GM21526 (cell line): ENCODE measurements at regions not wholly inside any gene's neighbourhood (a gene's known extent, or its start where the extent isn't known, plus 50 kb on each side); places are given as distances from the start of the nearest gene placed in this dataset.

Experiments
- ATAC-seq: cut with Tn5 transposase; IDR thresholded peaks from one replicate; pipeline ENCODE4 v1.9.1; 2021; ENCODE audit warnings: moderate library complexity; ENCODE audit not compliant: unreplicated experiment, low FRiP score

DNA sequence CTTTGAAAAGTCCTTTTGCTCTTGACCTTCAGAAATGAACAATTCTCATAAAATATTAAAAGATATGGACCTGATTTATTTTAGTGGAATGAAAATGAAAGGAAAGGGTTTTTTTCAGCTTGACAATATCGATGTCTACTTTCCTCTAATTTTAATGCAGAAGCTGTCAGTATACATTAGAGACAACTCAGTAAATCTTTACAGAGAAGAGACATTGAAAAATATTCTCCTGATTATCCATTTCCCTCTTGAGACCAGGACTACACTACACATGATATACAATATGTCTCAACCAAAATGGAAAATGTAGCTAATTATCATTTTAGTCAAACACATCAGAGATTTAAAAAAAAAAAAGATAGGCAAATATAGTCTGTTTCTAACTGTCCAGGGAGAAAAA, 288.5 kb upstream of the NUDT12 start:
- ATAC-seq = no peak

DNA sequence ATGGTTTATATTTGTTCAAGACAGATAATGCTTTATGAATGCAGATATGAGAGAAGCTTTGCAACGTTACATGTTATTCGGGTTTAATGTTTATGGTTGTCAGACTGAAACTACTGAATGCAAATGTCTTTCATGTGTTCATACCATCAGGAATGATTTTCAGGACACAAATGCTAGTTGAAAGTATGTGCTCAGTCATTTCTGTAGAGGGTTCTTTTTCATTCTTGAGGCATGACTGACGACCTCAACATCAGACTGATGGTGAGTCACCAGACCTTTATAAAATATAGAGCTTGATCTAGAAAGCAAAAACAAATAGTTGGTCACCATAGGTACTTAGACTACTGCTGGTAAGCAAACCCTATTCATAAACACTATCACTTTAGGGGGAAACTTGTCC, 287.3 kb upstream of the NUDT12 start:
- no peak for ATAC-seq

DNA sequence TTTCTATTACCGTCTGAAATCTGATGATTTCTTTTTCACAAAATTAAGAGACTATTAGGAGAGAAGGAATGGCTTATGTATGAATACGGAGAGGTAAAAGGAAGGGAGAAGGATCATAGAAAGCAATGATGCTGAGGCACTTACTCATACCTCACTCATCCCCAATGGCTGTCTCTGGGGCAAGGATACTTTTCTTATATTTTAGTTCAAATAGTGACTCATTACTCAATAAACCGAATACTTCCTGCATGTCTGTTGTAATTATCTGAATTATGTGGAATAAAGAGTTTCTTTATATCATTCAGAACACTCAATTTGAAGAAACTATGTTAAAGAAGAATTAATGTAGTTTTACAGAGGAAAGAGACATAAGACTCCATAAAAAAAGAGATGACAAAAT, 284.5 kb upstream of the NUDT12 start:
- ATAC-seq = no peak

DNA sequence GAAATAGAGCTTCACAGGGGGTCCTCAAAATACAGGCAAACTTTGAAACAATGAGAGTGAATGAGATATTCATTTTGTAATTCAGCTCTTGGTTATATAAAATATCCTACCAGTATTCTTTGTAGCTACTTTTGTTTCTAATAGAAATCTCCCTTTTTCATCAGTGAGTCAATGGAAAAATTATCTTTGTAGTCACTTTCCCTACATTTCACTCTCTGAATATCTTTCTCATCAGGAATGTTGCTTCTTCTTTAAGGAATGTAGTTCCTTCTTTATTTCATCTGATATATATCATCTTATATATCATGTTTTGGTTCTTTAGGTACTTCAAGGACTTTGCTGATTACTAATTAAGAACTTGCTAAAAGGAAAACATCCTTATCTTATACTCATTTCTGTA, 280.3 kb upstream of the NUDT12 start:
- no peak for ATAC-seq

DNA sequence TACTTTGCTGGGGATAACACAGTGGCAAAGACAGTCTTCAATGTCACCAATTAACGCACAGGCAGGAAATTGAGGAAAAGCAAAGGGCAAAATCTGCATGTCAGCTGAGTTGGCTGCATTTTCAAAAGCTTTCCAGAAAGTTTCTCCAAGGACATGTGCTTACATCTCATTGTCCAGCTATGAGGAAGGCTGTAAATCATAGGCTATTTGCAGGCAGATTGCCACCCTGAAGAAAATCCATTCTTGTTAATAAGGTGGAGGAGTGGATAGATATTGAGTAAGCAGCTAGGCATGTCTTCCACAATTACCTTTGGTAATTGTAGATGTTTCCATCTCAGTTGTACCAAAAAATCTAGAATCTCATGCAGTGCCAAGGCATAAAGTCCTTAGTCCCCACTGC, 278.0 kb upstream of the NUDT12 start:
- no peak for ATAC-seq

DNA sequence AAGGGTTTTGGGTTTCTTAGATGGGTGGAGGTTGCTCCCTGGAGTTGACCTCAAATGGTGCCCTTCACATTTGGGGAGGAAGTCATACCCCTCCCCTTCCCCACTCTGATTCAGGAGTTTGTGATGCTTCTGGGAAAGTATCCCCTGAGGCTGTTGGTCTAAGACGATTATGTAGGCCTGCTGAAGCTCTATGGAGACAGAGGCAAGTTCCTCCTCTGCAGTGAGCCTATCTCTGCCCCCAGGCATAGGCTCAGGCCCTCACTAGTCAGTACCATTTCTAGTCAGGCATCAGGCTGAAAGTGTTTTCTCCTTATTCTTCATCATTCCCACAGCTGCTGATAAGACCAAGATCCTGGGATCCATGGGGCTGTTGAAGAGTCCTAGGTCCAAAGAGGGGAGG, 271.6 kb upstream of the NUDT12 start:
- no peak for ATAC-seq

DNA sequence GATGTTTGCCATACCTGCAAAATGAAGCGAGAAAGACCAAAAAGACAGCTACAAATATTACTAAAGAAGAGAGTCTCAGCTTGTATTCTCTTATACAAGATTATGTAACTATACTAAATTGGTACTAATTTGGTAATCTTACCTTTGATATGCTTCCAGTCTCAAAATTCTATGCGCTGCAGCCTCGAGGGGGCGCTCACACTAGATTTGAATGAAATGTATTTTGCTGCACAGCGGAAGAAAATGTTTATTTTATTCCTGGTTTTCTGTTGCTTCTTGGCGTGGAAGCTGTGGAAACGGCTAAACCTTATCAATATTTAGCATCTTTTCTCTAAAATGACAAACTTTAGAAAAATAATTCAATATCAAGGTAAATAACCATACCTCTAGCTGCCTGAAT, 267.0 kb upstream of the NUDT12 start:
- ATAC-seq = no peak

DNA sequence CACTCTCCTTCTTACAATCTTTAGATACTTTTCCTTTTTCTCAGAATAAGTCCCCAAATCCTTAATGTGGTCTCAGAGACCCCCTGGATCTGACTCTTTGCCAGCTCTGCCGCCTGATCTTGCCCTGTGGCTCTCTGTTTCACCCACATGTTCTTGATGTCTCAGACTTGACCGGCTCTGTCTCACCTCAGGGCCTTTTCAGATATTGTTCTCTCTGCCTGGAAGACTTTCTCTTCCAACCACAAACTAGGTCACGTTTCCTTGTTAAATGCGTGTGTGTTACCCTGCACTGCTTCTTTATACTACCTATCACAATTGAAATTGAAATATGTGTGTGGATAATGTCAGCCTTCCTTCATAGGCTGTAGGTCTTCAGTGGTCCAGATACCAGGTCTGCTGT, 265.4 kb upstream of the NUDT12 start:
- no peak for ATAC-seq

DNA sequence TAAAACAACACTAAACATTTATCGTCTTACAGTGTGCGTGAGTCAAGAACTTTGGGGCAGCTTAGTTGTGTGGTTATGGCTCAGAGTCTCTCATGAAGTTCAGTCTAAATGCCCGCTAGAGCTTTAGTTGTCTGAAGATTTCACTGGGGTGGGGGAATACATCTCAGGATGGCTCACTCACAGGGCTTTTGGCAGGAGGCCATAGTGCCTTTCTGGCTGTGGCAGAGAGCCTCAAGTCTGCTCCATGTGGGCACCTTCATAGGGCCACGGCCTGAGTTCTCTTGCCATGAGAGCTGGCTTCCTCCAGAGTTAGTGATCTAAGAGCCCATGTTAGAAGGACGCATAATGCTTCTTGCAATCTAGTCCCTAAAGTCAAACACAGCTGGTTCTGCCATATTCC, 258.8 kb upstream of the NUDT12 start:
- no peak for ATAC-seq

DNA sequence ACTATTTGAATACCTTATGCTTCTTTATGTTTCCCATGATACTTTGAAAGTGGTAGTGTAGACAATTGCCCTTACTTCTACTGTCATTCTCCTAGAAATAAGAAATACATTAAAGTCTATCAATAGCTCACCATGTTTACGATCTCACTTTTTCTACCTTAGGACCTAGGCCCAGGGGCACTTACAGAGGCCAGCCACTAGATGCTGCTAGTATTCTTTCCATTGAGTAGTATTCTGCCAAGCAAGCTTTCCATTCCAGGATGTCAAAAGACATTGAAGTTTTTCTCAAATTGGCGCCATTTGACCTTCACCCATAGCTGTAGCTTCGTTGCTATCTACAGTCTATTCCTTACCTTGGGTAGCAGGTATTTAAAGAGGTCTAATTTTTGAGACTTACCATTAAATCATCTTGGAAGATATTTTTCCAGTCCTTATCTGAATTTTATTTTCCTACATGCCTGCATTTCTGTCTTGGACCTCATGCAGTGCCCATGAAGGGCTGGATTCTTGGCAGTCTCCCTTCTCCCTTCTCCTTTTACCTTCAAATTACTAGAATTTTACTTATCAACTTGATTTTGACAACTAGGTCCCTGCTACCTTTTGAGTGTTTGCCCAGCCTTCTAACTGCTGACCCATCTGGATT, 246.0 kb upstream of the NUDT12 start:
- peak; percentile 85 for ATAC-seq

DNA sequence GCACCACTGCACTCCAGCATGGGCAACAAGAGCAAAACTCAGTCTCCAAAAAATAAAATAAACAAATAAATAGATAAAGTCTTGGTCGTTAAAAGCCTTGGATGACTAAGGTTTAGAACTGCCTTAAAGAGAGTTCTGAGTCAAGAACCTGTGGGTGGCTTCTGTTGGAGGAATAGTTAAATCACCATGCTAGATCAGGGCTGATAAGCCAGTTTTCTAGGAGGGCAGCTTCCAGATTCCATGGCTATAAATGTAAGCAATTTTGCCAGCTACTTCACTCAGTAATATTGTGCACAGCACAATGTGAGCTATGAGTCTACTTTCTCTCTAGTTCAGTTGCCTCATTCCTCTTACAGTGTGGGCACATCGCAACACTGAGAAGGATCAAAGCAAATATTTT, 242.1 kb upstream of the NUDT12 start:
- no peak for ATAC-seq

DNA sequence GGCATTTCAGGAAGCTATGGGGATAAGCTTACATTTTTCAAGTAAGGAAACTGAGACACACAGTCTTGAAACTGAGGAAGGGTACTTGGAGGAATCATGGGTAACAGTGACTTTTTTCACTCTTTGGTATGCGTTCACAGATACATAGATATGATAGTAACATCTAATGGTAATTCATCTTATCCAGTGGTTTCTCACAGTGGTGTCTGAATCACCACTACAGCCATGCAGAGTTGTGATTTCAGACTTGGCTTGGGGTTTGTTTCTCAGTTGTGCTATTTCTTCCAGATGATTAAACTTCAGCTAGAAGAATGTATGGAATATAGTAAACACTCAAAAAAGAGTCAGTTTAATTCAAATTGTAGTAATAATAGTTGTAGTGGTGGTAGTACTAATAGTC, 239.1 kb upstream of the NUDT12 start:
- no peak for ATAC-seq

DNA sequence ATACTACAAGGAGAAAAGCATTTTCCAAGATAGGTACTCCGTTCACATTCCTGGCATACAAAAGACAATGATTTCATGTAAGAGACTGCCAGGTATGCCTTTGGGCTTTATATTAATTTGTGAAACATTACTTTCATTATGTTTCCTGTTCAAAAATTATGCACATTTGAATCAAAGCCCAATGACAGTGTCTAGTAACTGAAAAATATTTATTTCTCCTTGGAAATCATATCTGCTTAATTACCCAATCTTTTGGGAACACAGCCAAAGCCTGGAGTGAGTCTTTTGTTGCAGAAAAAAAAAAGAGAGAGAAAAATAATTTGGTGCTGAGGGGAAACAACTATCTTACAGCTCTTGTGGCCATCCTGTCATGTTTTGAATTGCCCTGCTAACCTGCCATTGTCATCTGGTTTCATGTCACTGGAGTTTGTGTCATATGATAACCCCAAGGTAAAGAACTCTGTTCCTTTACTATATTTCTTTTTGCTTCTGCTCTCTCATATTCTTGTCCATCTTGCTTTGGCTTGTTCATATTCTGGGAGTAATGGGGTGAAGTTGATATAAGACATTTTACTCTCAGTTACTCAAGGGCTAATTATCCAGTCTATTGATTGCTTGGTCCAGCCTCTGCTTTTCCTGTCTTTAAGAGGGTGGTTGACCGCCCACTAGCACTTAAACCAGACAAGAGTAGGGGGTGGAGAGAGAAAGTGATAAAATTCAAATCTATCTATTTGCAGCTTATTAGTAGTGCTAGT, 238.3 kb upstream of the NUDT12 start:
- ATAC-seq = no peak

DNA sequence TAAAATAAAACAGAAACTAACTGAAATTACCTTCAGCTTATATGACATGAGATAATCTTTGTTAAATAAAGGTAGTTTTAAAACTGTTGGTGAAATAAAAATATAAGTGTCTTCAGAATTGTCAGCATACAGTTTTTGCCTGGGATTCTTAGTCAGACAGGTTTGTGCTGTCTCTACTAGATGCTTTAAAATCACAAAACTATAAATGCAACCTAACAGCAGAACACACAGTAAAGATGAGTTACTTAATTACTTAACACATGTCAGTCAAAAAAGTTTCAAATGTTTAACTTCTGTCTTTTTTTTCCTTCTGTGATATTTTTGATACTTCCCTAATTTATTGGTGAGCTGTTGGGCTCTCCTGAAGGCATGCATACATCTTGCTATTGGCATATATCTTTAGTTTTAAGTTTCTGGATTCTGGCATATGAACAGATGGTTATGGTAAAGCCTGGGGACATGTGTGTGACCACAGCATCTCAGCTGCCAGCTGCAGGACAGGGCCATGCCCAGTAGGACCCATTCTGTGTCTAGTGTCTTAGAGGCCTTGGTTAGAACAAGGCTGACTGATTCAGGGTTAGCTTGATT, 231.1 kb upstream of the NUDT12 start:
- no peak for ATAC-seq

DNA sequence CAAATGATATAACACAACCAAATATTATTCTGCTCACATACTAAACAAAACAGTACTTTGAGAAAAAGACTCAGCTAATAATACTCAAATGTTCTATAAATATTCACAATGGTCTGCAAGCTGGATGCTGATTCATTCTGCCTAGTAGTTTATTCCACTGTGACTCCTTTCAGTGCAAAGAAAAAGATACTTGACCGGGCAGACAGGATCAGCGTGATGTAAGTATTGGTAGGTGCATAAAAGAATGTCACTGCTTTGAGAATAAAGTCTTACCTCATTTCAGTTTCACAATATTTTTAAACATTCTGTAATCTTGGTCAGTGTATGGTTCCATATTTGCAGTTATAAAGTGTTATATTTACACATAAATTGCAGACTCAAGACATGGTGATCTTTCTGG, 223.0 kb upstream of the NUDT12 start:
- ATAC-seq = no peak

DNA sequence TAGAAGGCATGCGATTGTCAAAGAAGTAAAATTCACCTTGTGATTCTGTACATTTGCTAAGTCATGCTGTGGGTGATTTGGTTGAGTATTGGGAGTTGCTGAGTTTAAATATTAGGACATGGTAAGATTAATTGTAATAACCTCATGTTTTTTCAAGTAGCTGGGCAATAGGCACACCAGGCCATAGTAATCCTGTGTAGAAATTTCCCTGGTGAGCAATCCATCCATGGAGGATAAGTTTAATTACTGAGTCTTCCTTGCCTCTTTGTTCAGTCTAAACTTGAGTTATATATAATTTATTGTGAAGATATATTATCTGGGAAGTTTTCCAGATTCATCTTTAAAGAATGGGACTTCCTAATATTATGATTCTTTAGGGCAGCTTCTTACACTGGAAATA, 221.1 kb upstream of the NUDT12 start:
- ATAC-seq = no peak

DNA sequence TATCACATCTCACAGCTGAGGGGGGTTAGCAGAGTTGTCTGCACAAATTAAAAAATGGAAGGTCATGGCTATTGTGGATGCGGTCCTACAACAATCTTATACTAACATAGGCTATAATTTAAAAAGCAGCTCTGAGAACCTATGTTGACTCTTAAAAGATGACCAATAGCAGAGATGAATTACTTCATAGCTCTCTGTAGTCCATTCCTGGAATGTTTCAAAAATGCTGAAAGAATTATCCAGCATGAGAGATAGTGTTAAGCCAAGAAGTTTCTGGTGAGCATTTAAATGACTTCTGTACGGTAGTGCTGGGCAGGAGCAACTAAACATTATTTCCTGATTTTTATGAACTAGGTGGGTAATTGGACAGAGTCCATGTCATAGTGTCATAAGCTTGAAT, 218.2 kb upstream of the NUDT12 start:
- ATAC-seq = no peak

DNA sequence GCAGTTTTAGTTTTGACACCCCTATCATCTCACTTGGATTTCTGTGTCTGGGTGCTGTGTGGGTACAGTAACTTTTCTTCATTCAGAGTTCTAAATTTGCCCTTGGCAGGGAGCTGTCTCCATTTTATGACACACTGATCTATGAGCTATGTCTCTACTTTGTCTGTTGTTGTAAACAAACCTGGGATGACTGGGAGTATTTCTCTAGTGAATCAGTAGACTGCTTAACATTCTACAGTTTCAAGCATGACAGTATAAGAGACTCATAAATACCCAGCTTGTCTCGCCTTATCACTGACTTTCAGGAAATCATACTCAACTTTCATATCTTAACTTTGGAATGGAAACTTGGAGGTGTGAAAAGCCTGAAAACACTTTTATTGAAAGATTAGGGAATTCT, 212.1 kb upstream of the NUDT12 start:
- ATAC-seq = no peak

DNA sequence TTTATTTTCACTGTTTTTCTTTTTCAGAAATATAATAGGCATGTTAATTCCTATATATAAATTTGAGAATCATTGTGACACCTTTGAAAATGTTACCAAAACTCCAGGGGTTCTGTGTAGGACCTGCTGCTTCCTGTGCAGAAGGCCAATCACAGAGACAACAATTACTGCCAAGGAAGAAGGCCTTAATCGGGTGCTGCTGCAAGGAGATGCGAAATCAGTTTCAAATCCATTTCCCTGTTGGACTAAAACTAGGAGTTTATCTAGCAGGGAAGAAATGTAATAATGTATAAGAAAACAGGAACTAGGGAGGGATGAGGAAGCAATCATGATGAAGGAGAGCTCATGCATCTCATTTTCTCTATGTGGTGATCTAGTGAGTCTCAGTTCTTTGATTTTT, 209.7 kb upstream of the NUDT12 start:
- ATAC-seq = no peak

DNA sequence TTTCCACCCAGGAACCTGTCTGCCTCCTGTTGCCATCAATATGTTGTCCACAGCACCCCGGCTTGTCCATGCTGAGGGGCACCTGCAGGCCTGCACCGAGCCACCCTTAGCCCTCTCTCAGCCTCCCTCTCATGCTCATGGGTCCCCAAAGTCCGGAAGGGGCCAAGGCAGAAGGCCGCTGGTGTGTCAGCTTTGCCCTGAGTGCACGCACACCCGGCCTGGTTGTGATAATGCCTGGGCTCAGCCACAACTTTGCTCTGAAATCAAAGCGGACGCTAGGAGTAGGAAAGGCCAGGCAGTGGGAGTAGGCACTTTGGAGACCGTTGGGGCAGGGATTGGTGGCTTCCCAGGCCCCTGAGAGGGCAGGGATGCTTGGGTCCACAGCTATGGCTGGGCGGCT, 201.8 kb upstream of the NUDT12 start:
- no peak for ATAC-seq

DNA sequence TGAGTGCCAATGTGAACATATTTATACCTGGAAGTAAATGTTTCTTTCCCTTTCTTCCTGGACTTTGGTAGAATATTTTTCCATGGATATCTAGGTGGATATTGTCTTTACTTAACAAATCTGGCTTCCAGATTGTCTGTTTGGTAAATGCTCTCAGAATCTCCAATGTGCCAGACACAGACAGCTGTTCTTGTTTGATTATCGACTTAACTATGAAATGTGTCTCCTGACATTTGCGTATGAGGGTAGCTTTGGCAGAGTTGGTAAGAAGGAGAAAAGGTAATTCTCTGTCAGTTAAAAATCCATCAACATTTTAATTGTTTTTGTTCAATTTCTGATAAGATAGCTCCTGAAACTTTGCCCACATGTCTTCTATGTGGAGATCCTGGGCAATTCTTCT, 196.4 kb upstream of the NUDT12 start:
- ATAC-seq = no peak

DNA sequence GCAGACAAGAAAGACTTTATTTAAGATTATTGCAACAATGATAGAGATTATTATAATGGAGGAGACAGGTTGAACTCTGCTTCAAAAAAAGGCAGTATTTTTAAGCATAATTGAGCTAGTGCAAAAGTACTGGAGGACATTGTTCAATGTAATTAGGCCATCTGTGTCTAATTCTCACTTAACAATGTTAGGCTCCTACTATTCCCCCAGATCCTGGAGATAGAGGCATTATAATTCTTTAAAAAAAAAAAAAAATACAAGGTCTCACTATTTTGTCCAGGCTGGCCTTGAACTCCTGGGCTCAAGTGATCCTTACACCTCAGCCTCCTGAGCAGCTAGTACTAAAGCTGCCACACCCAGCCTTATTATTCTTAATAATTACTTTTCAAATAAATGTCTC, 193.4 kb upstream of the NUDT12 start:
- no peak for ATAC-seq
